ENCODE measurements at regions not wholly inside any gene's neighbourhood (a gene's known extent, or its start where the extent isn't known, plus 50 kb on each side); places are given as distances from the start of the nearest gene placed in this dataset.

GRCh38 chr2:41727152-41727551 is 320.7 kb upstream of the PKDCC start:
- no peak for TF ChIP-seq CTCF (IDR thresholded peaks at IDR 0.05)
- no peak for TF ChIP-seq EZH2phosphoT487 (IDR thresholded peaks at IDR 0.05)

All from neural progenitor cell (in vitro differentiated cells).